ENCODE measurements at regions not wholly inside any gene's neighbourhood (a gene's known extent, or its start where the extent isn't known, plus 50 kb on each side); places are given as distances from the start of the nearest gene placed in this dataset.

- Histone ChIP-seq H3K4me2 (ENCODE audit: low read length) (no peak overlapping the region), H2AFZ (ENCODE audit: low read depth, low read length) (no peak overlapping the region), H4K20me1 (ENCODE audit: insufficient read depth, low read length) (no peaks in the 10 kb centered on the region), H3K27ac (ENCODE audit: low read length) (no peak overlapping the region), H3K36me3 (replicated peaks; ENCODE audit: low read depth, low read length) (no peaks in the 10 kb centered on the region), H3K79me2 (ENCODE audit: low read length) (no peaks in the 10 kb centered on the region), H3K9ac (ENCODE audit: low read length) (no peak overlapping the region), H3K9me3 (ENCODE audit: insufficient read depth, low read length) (no peaks in the 10 kb centered on the region), H3K4me3 (ENCODE audit: low read length) (no peak overlapping the region), H3K4me1 (ENCODE audit: low read length) (no peaks in the 10 kb centered on the region), H3K27me3 (ENCODE audit: low read depth, low read length) (no peaks in the 10 kb centered on the region)
- no peak for TF ChIP-seq CTCF (IDR thresholded peaks at IDR 0.05; ENCODE audit: low read depth, low read length)
- TF ChIP-seq EZH2phosphoT487 (IDR thresholded peaks at IDR 0.05; ENCODE audit: low read depth): no peak
Observed at GRCh38 chr7:69510114-69510513, 88.2 kb upstream of the AUTS2 start.

DNA sequence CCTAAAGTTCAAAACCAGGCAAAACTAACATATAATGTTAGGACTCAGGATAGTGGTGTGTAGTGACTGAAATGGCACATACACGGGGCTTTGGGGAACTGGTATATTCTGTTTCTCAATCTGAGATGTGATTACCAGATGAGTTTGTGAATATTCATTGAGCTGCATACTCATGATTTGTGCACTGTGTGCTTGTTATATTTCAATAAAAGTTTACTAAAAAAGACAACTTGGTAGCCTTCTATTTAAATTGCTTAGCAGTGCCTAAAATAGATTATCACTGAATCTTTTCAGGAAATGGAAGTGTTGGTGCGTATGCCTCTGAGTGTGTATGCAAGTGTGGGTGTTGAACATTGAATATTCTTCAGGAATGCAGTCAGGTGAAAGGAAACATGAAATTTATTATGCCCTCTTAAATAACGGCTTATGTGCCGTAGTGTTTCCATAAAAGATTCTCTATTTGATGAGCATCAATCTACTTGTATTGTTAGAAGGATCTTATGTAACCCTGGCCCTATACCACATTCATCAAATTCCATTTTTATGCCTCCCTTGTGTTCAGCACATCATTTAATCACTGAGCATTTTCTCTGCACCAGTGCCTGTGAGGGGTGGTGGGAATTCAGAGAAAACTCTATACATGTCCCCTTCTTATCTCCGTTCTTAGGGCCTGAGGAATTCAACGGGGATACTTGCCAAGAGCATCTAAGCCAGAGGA, 82.6 kb upstream of the AUTS2 start:
- TF ChIP-seq CTCF (IDR thresholded peaks at IDR 0.05; ENCODE audit: low read depth, low read length) (no peak), EZH2phosphoT487 (IDR thresholded peaks at IDR 0.05; ENCODE audit: low read depth) (no peak)
- H3K9ac ChIP-seq (ENCODE audit: low read length): no peak overlapping the region
- H2AFZ ChIP-seq (ENCODE audit: low read depth, low read length): no peak overlapping the region
- H3K27me3 ChIP-seq (ENCODE audit: low read depth, low read length): no peaks in the 10 kb centered on the region
- H3K4me1 ChIP-seq (ENCODE audit: low read length): no peaks in the 10 kb centered on the region
- no peaks in the 10 kb centered on the region for H4K20me1 ChIP-seq (ENCODE audit: insufficient read depth, low read length)
- no peak overlapping the region for H3K4me2 ChIP-seq (ENCODE audit: low read length)
- no peaks in the 10 kb centered on the region for H3K9me3 ChIP-seq (ENCODE audit: insufficient read depth, low read length)
- no peak overlapping the region for H3K27ac ChIP-seq (ENCODE audit: low read length)
- H3K79me2 ChIP-seq (ENCODE audit: low read length): no peaks in the 10 kb centered on the region
- no peak overlapping the region for H3K4me3 ChIP-seq (ENCODE audit: low read length)
- no peaks in the 10 kb centered on the region for H3K36me3 ChIP-seq (replicated peaks; ENCODE audit: low read depth, low read length)

DNA sequence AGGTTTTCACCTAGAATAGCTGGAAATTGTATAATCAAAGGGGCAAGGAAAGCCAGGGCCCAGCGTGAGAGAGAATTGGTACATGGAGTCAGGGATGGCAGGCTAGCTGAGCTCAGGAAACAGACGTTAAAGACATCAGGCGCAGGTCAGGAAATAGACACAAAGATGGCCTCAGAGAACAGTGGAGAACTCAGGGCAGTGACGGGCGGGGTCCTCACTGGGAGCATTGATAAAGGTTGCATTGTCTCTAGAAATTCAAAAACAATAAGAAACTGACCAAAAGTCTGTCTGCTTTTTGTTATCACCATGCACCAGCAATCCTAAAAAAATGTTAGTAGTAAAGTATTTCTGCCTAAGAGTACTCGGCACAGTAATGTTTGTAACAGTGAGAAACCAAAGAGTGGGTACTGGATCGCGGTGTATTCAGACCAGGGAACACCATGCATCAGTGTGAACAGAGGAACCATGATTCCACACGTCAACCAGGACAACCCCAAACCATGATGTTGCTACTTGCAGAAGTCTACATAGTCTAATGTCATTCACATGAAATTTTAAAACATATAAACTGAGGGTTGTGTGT, 81.9 kb upstream of the AUTS2 start:
- TF ChIP-seq EZH2phosphoT487 (IDR thresholded peaks at IDR 0.05; ENCODE audit: low read depth) (no peak), CTCF (IDR thresholded peaks at IDR 0.05; ENCODE audit: low read depth, low read length) (no peak)
- no peaks in the 10 kb centered on the region for H3K9me3 ChIP-seq (ENCODE audit: insufficient read depth, low read length)

GRCh38 chr7:69517985-69518704, 80.1 kb upstream of the AUTS2 start:
- Histone ChIP-seq H3K4me2 (ENCODE audit: low read length) (no peak overlapping the region), H3K27me3 (ENCODE audit: low read depth, low read length) (no peaks in the 10 kb centered on the region), H3K4me3 (ENCODE audit: low read length) (no peak overlapping the region), H3K9ac (ENCODE audit: low read length) (no peak overlapping the region), H3K79me2 (ENCODE audit: low read length) (no peaks in the 10 kb centered on the region), H3K36me3 (replicated peaks; ENCODE audit: low read depth, low read length) (no peaks in the 10 kb centered on the region), H3K9me3 (ENCODE audit: insufficient read depth, low read length) (no peaks in the 10 kb centered on the region), H2AFZ (ENCODE audit: low read depth, low read length) (no peak overlapping the region), H3K27ac (ENCODE audit: low read length) (no peak overlapping the region), H4K20me1 (ENCODE audit: insufficient read depth, low read length) (no peaks in the 10 kb centered on the region), H3K4me1 (ENCODE audit: low read length) (no peaks in the 10 kb centered on the region)
- TF ChIP-seq CTCF (IDR thresholded peaks at IDR 0.05; ENCODE audit: low read depth, low read length) (no peak), EZH2phosphoT487 (IDR thresholded peaks at IDR 0.05; ENCODE audit: low read depth) (no peak)

More for the DNA sequence above, 81.9 kb upstream of the AUTS2 start:
- Histone ChIP-seq H3K27ac (ENCODE audit: low read length) (no peak overlapping the region), H3K79me2 (ENCODE audit: low read length) (no peaks in the 10 kb centered on the region), H3K4me3 (ENCODE audit: low read length) (no peak overlapping the region), H3K4me1 (ENCODE audit: low read length) (no peaks in the 10 kb centered on the region), H3K27me3 (ENCODE audit: low read depth, low read length) (no peaks in the 10 kb centered on the region), H3K9ac (ENCODE audit: low read length) (no peak overlapping the region), H3K36me3 (replicated peaks; ENCODE audit: low read depth, low read length) (no peaks in the 10 kb centered on the region), H3K4me2 (ENCODE audit: low read length) (no peak overlapping the region), H2AFZ (ENCODE audit: low read depth, low read length) (no peak overlapping the region), H4K20me1 (ENCODE audit: insufficient read depth, low read length) (no peaks in the 10 kb centered on the region)

Data from OCI-LY3 (cell line).